ENCODE measurements at regions not wholly inside any gene's neighbourhood (a gene's known extent, or its start where the extent isn't known, plus 50 kb on each side); places are given as distances from the start of the nearest gene placed in this dataset.
"Not testable (repeated sequence)": the region's sequence is repeated elsewhere in the genome, so short reads cannot be mapped to it uniquely, and the experiment has no call there.

- no peak for DNase-seq
Measured at GRCh38 chr6:40146902-40147301, 212.6 kb upstream of the MOCS1 start.

- no peak for DNase-seq
Measured at GRCh38 chr6:40139447-40139846, 205.2 kb upstream of the MOCS1 start.

DNA sequence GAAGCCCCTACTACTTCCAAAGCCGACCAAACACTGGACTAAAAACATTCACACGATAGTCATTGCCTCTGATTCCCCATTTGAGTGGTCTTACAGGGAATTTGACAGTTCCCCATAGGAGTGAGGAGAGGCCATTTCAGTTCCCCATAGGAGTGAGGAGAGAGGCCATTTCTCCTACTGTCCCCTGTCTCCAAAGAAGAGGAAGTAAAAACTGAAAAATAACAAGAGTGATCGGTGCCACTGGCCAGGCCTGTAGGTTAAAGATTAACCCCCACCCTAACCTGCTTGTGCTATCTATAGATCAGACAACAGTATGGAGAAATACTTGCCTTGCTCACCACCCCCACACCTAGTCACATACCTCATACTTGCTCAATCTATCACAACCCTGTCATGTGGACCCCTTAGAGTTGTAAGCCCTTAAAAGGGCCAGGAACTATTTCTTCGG lies 204.0 kb upstream of the MOCS1 start:
- DNase-seq = no peak

- DNase-seq = no peak
Measured at GRCh38 chr6:40135491-40136072, 201.3 kb upstream of the MOCS1 start.

DNA sequence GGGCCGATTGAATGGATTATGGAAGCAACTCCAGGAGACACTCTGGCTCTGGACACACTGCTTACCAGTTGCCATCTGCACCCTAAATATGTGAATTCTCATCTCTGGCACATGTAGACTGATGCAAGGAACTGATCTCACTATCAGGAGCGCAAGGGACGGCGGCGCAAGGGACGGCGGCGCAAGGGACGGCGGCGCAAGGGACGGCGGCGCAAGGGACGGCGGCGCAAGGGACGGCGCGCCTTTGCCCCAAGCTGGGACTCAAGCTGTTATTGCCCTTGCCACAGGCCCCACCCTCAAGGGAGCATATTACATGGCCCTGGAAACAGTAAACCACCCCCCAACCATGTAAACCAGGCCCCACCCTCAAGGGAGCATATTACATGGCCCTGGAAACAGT lies 199.7 kb upstream of the MOCS1 start:
- not testable (repeated sequence) for DNase-seq

- no peak for DNase-seq
Measured at GRCh38 chr6:40131675-40132074, 197.4 kb upstream of the MOCS1 start.

DNA sequence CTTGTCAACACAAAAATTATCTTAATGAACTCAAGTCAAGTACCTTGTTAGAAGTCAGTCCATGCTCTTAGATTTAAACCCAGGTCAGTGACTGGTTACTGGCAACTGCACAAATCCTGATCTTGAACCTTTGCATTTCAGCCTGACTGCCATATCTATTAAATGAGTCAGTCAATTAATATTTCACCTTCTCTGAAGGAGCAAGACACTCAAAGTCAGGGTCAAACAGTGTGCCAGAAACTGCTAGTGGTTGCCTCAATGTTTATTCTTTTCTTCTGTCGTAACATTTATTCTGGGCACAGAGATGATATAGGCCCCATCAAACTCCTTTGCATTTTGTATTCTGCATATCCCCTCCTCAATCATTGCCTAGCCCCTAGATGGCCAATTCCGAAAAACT lies 193.9 kb upstream of the MOCS1 start:
- DNase-seq = no peak

DNA sequence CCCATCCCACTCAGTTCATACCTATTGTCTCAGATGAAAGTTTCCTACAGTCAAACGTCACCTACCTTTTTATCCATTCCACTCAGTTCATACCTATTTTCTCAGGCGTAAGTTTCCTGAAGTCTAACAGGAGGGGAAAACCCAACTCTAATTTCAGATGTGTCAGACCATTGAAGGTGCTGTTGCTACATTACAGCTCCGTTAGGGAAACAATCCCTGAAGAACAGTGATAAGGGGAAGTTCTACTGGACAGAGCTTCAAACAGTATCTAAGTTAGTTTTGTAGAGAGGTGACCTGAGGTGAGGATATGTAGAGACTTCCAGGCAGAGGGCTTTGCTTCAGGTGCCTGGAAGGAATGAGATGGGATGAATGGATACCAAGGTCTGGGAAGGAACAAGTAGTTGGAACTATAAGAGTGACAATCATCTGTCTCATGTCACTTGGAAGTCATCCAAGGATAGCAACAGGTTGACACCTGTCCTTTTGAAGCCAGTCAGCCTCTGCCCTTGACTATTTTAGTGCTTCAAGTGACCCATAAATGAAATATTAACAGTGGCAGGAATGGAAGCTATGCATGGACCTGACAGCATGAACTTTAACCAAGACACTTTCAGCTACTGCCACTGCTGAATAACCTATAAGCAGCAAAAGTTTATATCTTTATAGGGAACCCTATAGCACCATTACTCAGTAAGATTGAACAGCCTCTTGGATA lies 191.6 kb upstream of the MOCS1 start:
- no peak for DNase-seq

GRCh38 chr6:40124924-40125323 lies 190.7 kb upstream of the MOCS1 start:
- no peak for DNase-seq

DNA sequence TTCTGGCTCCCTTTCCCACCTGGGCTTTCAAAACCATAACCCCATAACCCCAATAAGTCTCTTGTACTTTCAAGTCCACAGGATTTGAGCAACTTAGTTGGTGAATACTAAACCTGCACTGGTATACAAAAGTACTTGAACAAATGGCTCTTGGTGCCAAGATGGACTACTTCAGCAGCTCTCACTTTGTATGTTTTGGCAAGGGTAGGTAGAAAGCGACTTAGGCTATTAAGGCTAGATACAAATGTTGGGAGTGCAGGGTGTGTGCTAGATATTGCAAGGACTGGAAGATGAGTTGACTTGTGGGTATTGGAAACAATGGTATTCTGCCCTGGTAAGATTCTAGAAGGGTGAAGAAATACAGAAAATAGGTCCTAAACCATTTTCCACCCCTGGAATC lies 182.6 kb upstream of the MOCS1 start:
- DNase-seq = no peak

- no peak for DNase-seq
Measured at GRCh38 chr6:40112350-40112749, 178.1 kb upstream of the MOCS1 start.

- DNase-seq = no peak
Measured at GRCh38 chr6:40108736-40109135, 174.5 kb upstream of the MOCS1 start.

DNA sequence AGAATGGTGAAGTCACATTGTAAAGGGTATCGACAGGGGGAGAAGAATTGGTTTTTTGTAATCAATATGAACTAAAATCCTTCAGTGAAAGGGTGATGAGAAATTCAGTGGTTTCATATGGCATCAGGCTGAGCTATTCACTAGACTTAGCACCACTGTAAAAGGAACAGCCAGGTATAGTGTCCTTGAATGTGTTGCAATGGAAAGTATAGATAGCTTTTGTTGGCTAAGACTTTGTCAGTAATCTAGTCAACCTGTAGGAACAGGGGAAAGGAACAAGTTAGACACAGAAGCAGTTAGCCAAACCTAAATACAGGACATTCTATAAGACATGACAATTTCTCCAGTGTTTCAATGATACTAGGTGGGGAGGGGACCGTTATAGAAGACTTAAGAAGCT lies 172.6 kb upstream of the MOCS1 start:
- DNase-seq = no peak

DNA sequence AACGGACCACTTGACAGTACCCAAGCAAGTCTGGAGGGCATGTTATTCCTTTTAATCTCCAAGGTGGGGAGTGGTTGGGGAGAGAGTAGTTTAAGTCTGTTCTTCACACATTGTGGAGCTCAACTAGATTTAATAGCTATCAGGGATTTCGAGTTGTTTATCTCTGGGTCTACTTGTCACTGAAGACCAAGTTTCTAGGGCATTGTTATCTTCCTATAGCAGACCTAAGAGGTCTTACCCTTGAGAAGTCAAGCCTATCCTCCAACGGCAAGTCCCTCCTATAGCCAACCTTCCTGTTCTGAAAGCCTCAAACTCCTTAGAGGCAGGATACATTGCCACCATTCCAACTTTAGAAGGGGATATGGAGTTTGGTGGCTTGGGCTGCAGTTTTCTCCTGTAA lies 164.5 kb upstream of the MOCS1 start:
- no peak for DNase-seq

DNA sequence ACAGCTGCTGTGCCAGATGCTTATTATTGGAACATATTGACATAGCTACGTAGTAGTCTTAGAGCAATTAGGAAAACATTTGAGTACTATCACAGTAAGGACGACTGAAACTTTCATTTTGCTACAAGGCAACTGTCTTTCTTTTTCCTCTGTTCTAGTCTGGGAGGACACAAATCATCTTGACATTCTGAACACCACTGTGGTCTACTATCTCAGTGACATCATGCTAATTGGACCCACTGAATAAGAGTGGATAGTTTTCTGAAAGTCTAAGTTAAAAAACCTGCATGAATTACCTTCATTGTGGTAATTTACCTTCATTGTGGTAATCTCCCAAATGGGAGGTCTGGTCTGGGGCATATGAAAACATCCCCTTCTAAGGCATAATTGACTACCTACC lies 163.3 kb upstream of the MOCS1 start:
- DNase-seq = no peak

DNA sequence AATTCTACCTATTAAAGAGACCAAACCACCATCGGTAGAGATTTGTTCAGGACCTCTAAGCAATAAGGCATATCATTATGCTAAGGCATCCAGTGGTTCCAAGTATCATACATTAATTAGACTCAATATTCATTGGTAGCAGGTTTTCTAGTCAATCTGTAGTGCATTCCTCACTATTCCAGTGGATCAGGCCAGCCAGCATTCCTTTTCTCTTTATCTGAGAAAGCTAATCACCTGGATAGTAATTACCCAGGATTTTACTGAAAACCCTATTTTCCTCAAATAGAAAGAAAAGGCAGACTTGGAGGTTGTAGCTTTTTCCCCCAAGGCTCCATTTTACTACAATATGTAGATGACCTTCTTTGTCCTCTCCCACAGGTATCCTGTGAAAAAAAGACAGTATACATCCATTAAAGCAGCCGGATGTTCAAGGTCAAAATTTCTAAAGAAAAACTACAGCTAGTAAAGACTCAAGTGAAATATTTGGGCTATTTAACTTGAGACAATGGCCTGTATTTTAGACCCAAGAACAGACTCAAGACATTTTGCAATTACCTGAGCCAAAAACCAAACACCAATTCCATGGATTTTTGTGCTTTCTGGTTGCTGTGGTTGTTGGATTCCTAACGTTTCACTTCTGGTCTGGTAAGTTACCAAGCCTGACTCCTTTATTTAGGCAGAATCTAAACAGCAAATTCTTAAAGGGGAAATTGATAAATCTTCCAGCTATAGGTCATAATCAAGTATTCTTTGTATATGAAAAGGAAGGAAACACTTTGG lies 149.1 kb upstream of the MOCS1 start:
- DNase-seq = no peak

DNA sequence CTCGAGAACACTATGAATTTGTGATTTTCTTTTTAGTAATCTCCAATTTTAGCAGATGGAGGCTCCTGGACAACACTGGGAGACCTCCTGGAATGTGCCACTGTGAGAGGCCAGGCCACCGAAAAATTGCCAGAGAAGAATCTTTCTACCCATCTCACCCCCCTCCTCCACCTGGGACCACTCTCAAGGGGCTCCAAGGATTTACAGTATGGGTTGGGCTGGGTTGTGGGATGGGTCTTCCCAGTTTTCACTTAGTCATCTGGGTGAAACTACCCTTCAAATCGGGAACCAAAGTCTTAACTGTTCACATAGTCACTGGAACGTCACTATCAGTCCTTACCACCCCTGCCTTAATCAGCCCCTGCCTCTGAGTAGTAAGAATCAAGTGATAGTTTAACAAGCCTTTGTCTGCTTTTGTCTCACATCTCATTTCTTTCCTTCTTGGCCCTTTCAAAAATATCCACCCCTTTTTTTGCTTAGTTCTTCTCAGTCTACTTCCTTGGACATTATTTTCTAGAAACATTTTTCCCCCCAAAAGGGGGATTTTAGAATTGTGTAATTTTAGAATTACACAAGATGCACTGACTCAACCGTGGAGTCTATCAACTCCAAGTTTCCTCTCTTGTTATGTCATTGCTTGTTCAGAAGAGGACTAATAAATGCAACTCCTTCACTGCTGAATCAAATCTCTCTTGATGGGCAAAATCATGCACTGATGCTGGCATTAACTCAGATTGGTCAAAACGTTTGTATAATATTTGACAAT lies 148.2 kb upstream of the MOCS1 start:
- DNase-seq = no peak

- DNase-seq = no peak
Measured at GRCh38 chr6:40077736-40078135, 143.5 kb upstream of the MOCS1 start.

- no peak for DNase-seq
Measured at GRCh38 chr6:40077315-40077714, 143.1 kb upstream of the MOCS1 start.

- DNase-seq = no peak
Measured at GRCh38 chr6:40075056-40075590, 140.9 kb upstream of the MOCS1 start.

GRCh38 chr6:40074306-40075055 lies 140.2 kb upstream of the MOCS1 start:
- no peak for DNase-seq

- DNase-seq = no peak
Measured at GRCh38 chr6:40066372-40066771, 132.1 kb upstream of the MOCS1 start.
